ENCODE measurements at regions not wholly inside any gene's neighbourhood (a gene's known extent, or its start where the extent isn't known, plus 50 kb on each side); places are given as distances from the start of the nearest gene placed in this dataset.
"Not testable (repeated sequence)": the region's sequence is repeated elsewhere in the genome, so short reads cannot be mapped to it uniquely, and the experiment has no call there.

- H4K20me1 ChIP-seq (ENCODE audit: insufficient read depth, low read length); H3K36me3 ChIP-seq (replicated peaks; ENCODE audit: insufficient read depth, low read length); H3K79me2 ChIP-seq (ENCODE audit: low read length); H3K4me1 ChIP-seq (ENCODE audit: low read length); H3K27me3 ChIP-seq (replicated peaks; ENCODE audit: insufficient read depth, low read length); H3F3A ChIP-seq (ENCODE audit: insufficient read depth, low read length); H3K9me3 ChIP-seq (replicated peaks; ENCODE audit: insufficient read depth, low read length); H3K9ac ChIP-seq (ENCODE audit: low read length); H3K4me2 ChIP-seq (ENCODE audit: low read depth, low read length); H2AFZ ChIP-seq (ENCODE audit: low read length); DNase-seq; H3K27ac ChIP-seq (ENCODE audit: low read length); H3K4me3 ChIP-seq (ENCODE audit: low read length); H3K9me2 ChIP-seq (replicated peaks; ENCODE audit: insufficient read depth, low read length): not testable (repeated sequence)
These were observed 364.9 kb upstream of the SOX1 start for GRCh38 chr13:111702059-111702458.
